ENCODE measurements at regions not wholly inside any gene's neighbourhood (a gene's known extent, or its start where the extent isn't known, plus 50 kb on each side); places are given as distances from the start of the nearest gene placed in this dataset.
A peak's percentile ranks its signal among the peaks of the same experiment; 100 is the strongest.

- DNase-seq: no peak
Observed at GRCh38 chr10:78868861-78869260, 199.9 kb upstream of the ZMIZ1 start.

- DNase-seq: no peak
Observed at GRCh38 chr10:78869508-78870454, 199.0 kb upstream of the ZMIZ1 start.

- no peak for DNase-seq
Observed at GRCh38 chr10:78870458-78870857, 198.3 kb upstream of the ZMIZ1 start.

- no peak for DNase-seq
Observed at GRCh38 chr10:78871796-78872195, 197.0 kb upstream of the ZMIZ1 start.

- DNase-seq: no peak
Observed at GRCh38 chr10:78873413-78873812, 195.4 kb upstream of the ZMIZ1 start.

GRCh38 chr10:78875331-78875877 lies 193.4 kb upstream of the ZMIZ1 start:
- no peak for DNase-seq

GRCh38 chr10:78875932-78876331 lies 192.8 kb upstream of the ZMIZ1 start:
- no peak for DNase-seq

- DNase-seq: no peak
Observed at GRCh38 chr10:78876449-78876848, 192.3 kb upstream of the ZMIZ1 start.

- DNase-seq: no peak
Observed at GRCh38 chr10:78879621-78880020, 189.1 kb upstream of the ZMIZ1 start.

GRCh38 chr10:78886129-78886528 lies 182.6 kb upstream of the ZMIZ1 start:
- no peak for DNase-seq

GRCh38 chr10:78889536-78890063 lies 179.2 kb upstream of the ZMIZ1 start:
- no peak for DNase-seq

GRCh38 chr10:78890506-78890905 lies 178.3 kb upstream of the ZMIZ1 start:
- DNase-seq: no peak

GRCh38 chr10:78891741-78892140 lies 177.0 kb upstream of the ZMIZ1 start:
- DNase-seq: no peak

- DNase-seq: no peak
Observed at GRCh38 chr10:78892338-78893176, 176.2 kb upstream of the ZMIZ1 start.

- DNase-seq: no peak
Observed at GRCh38 chr10:78893217-78893616, 175.5 kb upstream of the ZMIZ1 start.

- DNase-seq: no peak
Observed at GRCh38 chr10:78894089-78894840, 174.5 kb upstream of the ZMIZ1 start.

GRCh38 chr10:78894841-78895195 lies 173.9 kb upstream of the ZMIZ1 start:
- peak; percentile 7 for DNase-seq

- no peak for DNase-seq
Observed at GRCh38 chr10:78895469-78895868, 173.3 kb upstream of the ZMIZ1 start.

GRCh38 chr10:78896159-78896928 lies 172.4 kb upstream of the ZMIZ1 start:
- DNase-seq: no peak

- DNase-seq: no peak
Observed at GRCh38 chr10:78898341-78899097, 170.2 kb upstream of the ZMIZ1 start.
